B cell (primary cell): ENCODE measurements at regions not wholly inside any gene's neighbourhood (a gene's known extent, or its start where the extent isn't known, plus 50 kb on each side); places are given as distances from the start of the nearest gene placed in this dataset.
"Not testable (repeated sequence)": the region's sequence is repeated elsewhere in the genome, so short reads cannot be mapped to it uniquely, and the experiment has no call there.

ENCODE experiments used
- ATAC-seq: fragments of 200-7000 bp; cut with Tn5 transposase; one replicate; pipeline ENCODE4 v1.10.0; 2021; ENCODE audit warnings: low read depth, mild to moderate bottlenecking, moderate number of reproducible peaks, moderate library complexity
- CTCF ChIA-PET: fragments of 350-600 bp; sonication (Branson Sonifier 250); formaldehyde crosslinking; loops from one replicate; lab custom pipeline; 2021; ENCODE audit warnings: antibody characterized with exemption, inconsistent platforms; lab: Charles Lee
- POLR2A ChIA-PET: fragments of 350-600 bp; sonication (Branson Sonifier 250); formaldehyde crosslinking; loops from one replicate; lab custom pipeline; 2021; ENCODE audit warnings: antibody characterized with exemption; lab: Charles Lee
- DNase-seq: peaks from one replicate; pipeline ENCODE4 v3.0.0; 2013
- H2AFZ ChIP-seq: 2 replicates; pipeline ENCODE4 v1.6.1; 2012; ENCODE audit warnings: mild to moderate bottlenecking, low read depth, low read length; ENCODE audit not compliant: insufficient read depth, poor library complexity, severe bottlenecking
- H3K27ac ChIP-seq, 2 donors: 1 replicate in 1 of 2; 2 replicates in 1 of 2; pipeline ENCODE4 v1.5.1; 2012 to 2013; ENCODE audit warnings: low read length in 2 of 2, mild to moderate bottlenecking in 2 of 2, moderate library complexity in 1 of 2
- H3K27me3 ChIP-seq, 4 experiments: fragments of 200-600 bp in 1 of 4; sonication (generic) in 1 of 4; replicated peaks in 1 of 4; 1 replicate in 2 of 4; 2 replicates in 2 of 4; pipeline versions ENCODE4 v1.6.1 to v1.7.0; 2013 to 2016; ENCODE audit warnings: low read length in 3 of 4, mild to moderate bottlenecking in 2 of 4, mixed read lengths in 1 of 4, moderate library complexity in 1 of 4; ENCODE audit not compliant: insufficient read depth in 4 of 4, control insufficient read depth in 3 of 4; ENCODE audit errors: control extremely low read depth in 1 of 4
- H3K36me3 ChIP-seq, 2 experiments: replicated peaks in 1 of 2; 1 replicate in 1 of 2; 2 replicates in 1 of 2; pipeline versions ENCODE4 v1.6.1 to v1.7.1; 2013; ENCODE audit warnings: low read length in 1 of 2; ENCODE audit not compliant: insufficient read depth in 2 of 2, control insufficient read depth in 1 of 2; ENCODE audit errors: control extremely low read depth in 1 of 2, extremely low read depth in 1 of 2
- H3K4me1 ChIP-seq, 2 donors: fragments of 200-600 bp in 1 of 2; sonication (generic) in 1 of 2; 1 replicate in 1 of 2; 2 replicates in 1 of 2; pipeline versions ENCODE4 v1.5.1 to v1.6.1; 2013 to 2017; ENCODE audit warnings: low read length in 2 of 2; ENCODE audit not compliant: control insufficient read depth in 2 of 2, insufficient read depth in 2 of 2
- H3K4me2 ChIP-seq: replicated peaks from 2 replicates; pipeline ENCODE3; 2012; ENCODE audit warnings: mild to moderate bottlenecking, low read depth, low read length; ENCODE audit not compliant: poor library complexity, severe bottlenecking
- H3K4me3 ChIP-seq, 5 experiments: fragments of 200-600 bp in 1 of 5; sonication (generic) in 1 of 5; 1 replicate in 3 of 5; 2 replicates in 2 of 5; pipeline versions ENCODE4 v1.5.1 to v1.7.0; 2011 to 2016; ENCODE audit warnings: low read length in 4 of 5, mild to moderate bottlenecking in 4 of 5, low read depth in 2 of 5, control low read depth in 1 of 5, moderate library complexity in 1 of 5; ENCODE audit not compliant: insufficient read depth in 1 of 5; ENCODE audit errors: control extremely low read depth in 1 of 5, extremely low read depth in 1 of 5
- H3K79me2 ChIP-seq: fragments of 200-600 bp; sonication (generic); one replicate; pipeline ENCODE4 v1.6.0; 2016; ENCODE audit warnings: low read length; ENCODE audit not compliant: control insufficient read depth, insufficient read depth
- H3K9ac ChIP-seq: fragments of 200-600 bp; sonication (generic); 2 replicates; pipeline ENCODE4 v1.6.1; 2017; ENCODE audit warnings: mild to moderate bottlenecking, low read length, moderate library complexity
- H3K9me3 ChIP-seq, 3 donors: one replicate each; pipeline versions ENCODE4 v1.6.1 to v1.7.1; 2013; ENCODE audit warnings: low read length in 2 of 3; ENCODE audit not compliant: control insufficient read depth in 2 of 3, insufficient read depth in 1 of 3; ENCODE audit errors: control extremely low read depth in 1 of 3
- H4K20me1 ChIP-seq: 2 replicates; pipeline ENCODE4 v1.6.0; 2012; ENCODE audit warnings: mild to moderate bottlenecking, low read length; ENCODE audit not compliant: insufficient read depth, control insufficient read depth, poor library complexity, severe bottlenecking
- H3K27ac Mint-ChIP-seq: one replicate; pipeline ENCODE4 v1.8.0; 2021; ENCODE audit warnings: mixed read lengths
- H3K27me3 Mint-ChIP-seq: one replicate; pipeline ENCODE4 v1.8.0; 2021; ENCODE audit warnings: mixed read lengths
- H3K4me1 Mint-ChIP-seq: one replicate; pipeline ENCODE4 v1.8.0; 2021; ENCODE audit warnings: mixed read lengths
- H3K4me3 Mint-ChIP-seq: one replicate; pipeline ENCODE4 v1.8.0; 2021; ENCODE audit warnings: mixed read lengths
- H3K9me3 Mint-ChIP-seq: one replicate; pipeline ENCODE4 v1.8.0; 2022; ENCODE audit warnings: mixed read lengths; ENCODE audit not compliant: insufficient read depth
- CTCF ChIP-seq: fragments of 200-600 bp; IDR thresholded peaks from one replicate; pipeline ENCODE4 v1.8.0; 2022; ENCODE audit warnings: antibody characterized with exemption, mild to moderate bottlenecking
- EZH2 ChIP-seq: IDR thresholded peaks from 2 replicates; pipeline ENCODE4 v1.6.1; 2012; ENCODE audit warnings: borderline replicate concordance, low read depth, mild to moderate bottlenecking, moderate library complexity, low read length; ENCODE audit not compliant: insufficient read depth, poor library complexity, severe bottlenecking
- WGBS: methylation state at CpG from one replicate; pipeline ENCODE4 v1.1.5; 2013; ENCODE audit warnings: missing lambda C conversion rate; ENCODE audit not compliant: insufficient coverage; 5-methylcytosine and 5-hydroxymethylcytosine counted together
- intact Hi-C: fragments of 100-400 bp; cut with micrococcal nuclease; formaldehyde crosslinking; loops from one replicate; pipeline ENCODE4 v1.10.0; 2022

- H3K4me3 Mint-ChIP-seq, H3K9ac ChIP-seq, H3K36me3 ChIP-seq, H3K4me1 Mint-ChIP-seq, H3K9me3 Mint-ChIP-seq, H3K27ac ChIP-seq, H4K20me1 ChIP-seq, H3K4me3 ChIP-seq, H3K4me1 ChIP-seq, H3K79me2 ChIP-seq, H3K4me2 ChIP-seq, H2AFZ ChIP-seq, ATAC-seq, CTCF ChIA-PET, H3K27me3 ChIP-seq, H3K9me3 ChIP-seq, POLR2A ChIA-PET, H3K27ac Mint-ChIP-seq, intact Hi-C loops, DNase-seq: not testable (repeated sequence)
- no CpG with 5 or more reads among the region's 1 CpG for WGBS
- H3K27me3 Mint-ChIP-seq: peaks cover 12% of the 10 kb centered on the region
Observed at GRCh38 chr21:32823296-32823695, 51.7 kb upstream of the PAXBP1 start.

DNA sequence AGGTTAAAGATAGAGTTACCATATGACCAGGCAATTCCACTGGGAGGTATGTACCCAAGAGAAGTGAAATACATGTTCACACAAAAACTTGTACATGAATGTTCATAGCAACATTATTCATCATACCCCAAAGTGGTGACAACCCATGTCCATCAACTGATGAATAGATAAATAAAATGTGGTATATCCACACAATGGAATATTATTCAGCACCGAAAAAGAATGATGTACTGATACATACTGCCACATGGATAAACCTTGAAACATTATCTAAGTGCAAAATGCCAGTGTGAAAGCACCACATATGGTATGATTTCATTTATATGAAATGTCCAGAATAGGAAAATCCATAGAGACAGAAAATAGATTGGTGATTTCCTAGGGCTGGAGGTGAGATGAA is 53.4 kb upstream of the PAXBP1 start:
- no CpG with 5 or more reads among the region's 1 CpG for WGBS

More for the DNA sequence above, 53.4 kb upstream of the PAXBP1 start:
- H3K9me3 ChIP-seq: peaks cover 0 to 10% (median 0%) of the 10 kb centered on the region in 3 donors
- no peaks in the 10 kb centered on the region for H3K4me1 ChIP-seq
- ChIA-PET POLR2A (no interaction called here), CTCF (interaction anchor here (0.6 to 3.0 kb wide), 7 partner anchors 11 to 173 kb away, joined by 3 to 25 read pairs (median 4); a partner anchor contains a TSS)
- Mint-ChIP-seq H3K27me3 (peaks cover 10% of the 10 kb centered on the region), H3K4me1 (no peaks in the 10 kb centered on the region), H3K27ac (no peak overlapping the region), H3K4me3 (no peak overlapping the region), H3K9me3 (no peaks in the 10 kb centered on the region)
- no peak for DNase-seq
- no peak for ATAC-seq
- H3K27me3 ChIP-seq: peaks cover 0 to 2% (median under 1%) of the 10 kb centered on the region in 4 experiments
- H3K4me3 ChIP-seq: no peak overlapping the region
- intact Hi-C loops: loop anchor here (5.0 kb wide), 1 partner anchor 372 kb away; no protein-coding TSS in a partner anchor
- no peak overlapping the region for H3K27ac ChIP-seq
- H4K20me1 ChIP-seq: no peaks in the 10 kb centered on the region
- H3K9ac ChIP-seq: no peak overlapping the region
- TF ChIP-seq EZH2 (no peak), CTCF (no peak)
- H3K79me2 ChIP-seq: no peaks in the 10 kb centered on the region
- no peaks in the 10 kb centered on the region for H3K36me3 ChIP-seq
- H2AFZ ChIP-seq: no peak overlapping the region
- no peak overlapping the region for H3K4me2 ChIP-seq
